GM19372 (cell line): ENCODE measurements at regions not wholly inside any gene's neighbourhood (a gene's known extent, or its start where the extent isn't known, plus 50 kb on each side); places are given as distances from the start of the nearest gene placed in this dataset.

Source experiments
- ATAC-seq: cut with Tn5 transposase; IDR thresholded peaks from one replicate; pipeline ENCODE4 v1.9.1; 2021; ENCODE audit warnings: mild to moderate bottlenecking, low read depth, moderate library complexity; ENCODE audit not compliant: unreplicated experiment

- ATAC-seq, result no peak
Measured at GRCh38 chr12:92297405-92297804, 151.8 kb upstream of the BTG1 start.

- ATAC-seq, result no peak
Measured at GRCh38 chr12:92295523-92295922, 149.9 kb upstream of the BTG1 start.

GRCh38 chr12:92294676-92295440 is 149.2 kb upstream of the BTG1 start:
- ATAC-seq, result no peak

- no peak for ATAC-seq
Measured at GRCh38 chr12:92292016-92292415, 146.4 kb upstream of the BTG1 start.

- no peak for ATAC-seq
Measured at GRCh38 chr12:92290886-92291285, 145.2 kb upstream of the BTG1 start.

- ATAC-seq, result no peak
Measured at GRCh38 chr12:92290350-92290695, 144.7 kb upstream of the BTG1 start.

GRCh38 chr12:92289629-92290349 is 144.1 kb upstream of the BTG1 start:
- no peak for ATAC-seq

GRCh38 chr12:92288561-92288960 is 142.9 kb upstream of the BTG1 start:
- no peak for ATAC-seq

- ATAC-seq, result no peak
Measured at GRCh38 chr12:92278378-92278828, 132.8 kb upstream of the BTG1 start.

GRCh38 chr12:92277795-92278194 is 132.1 kb upstream of the BTG1 start:
- no peak for ATAC-seq

- ATAC-seq, result no peak
Measured at GRCh38 chr12:92276276-92276675, 130.6 kb upstream of the BTG1 start.

- ATAC-seq, result no peak
Measured at GRCh38 chr12:92275443-92276154, 130.0 kb upstream of the BTG1 start.

- ATAC-seq, result no peak
Measured at GRCh38 chr12:92273076-92273475, 127.4 kb upstream of the BTG1 start.

GRCh38 chr12:92272061-92272964 is 126.7 kb upstream of the BTG1 start:
- ATAC-seq, result no peak

- no peak for ATAC-seq
Measured at GRCh38 chr12:92271341-92271740, 125.7 kb upstream of the BTG1 start.

- ATAC-seq, result no peak
Measured at GRCh38 chr12:92270521-92270920, 124.9 kb upstream of the BTG1 start.

GRCh38 chr12:92268946-92269345 is 123.3 kb upstream of the BTG1 start:
- no peak for ATAC-seq

- no peak for ATAC-seq
Measured at GRCh38 chr12:92261692-92262091, 116.0 kb upstream of the BTG1 start.

GRCh38 chr12:92261071-92261470 is 115.4 kb upstream of the BTG1 start:
- no peak for ATAC-seq

GRCh38 chr12:92259696-92260251 is 114.1 kb upstream of the BTG1 start:
- ATAC-seq, result no peak
